Stimulated activated CD4-positive, alpha-beta T cell treated with anti-CD3 and anti-CD28 coated beads, Interleukin-1b, Interleukin-23, amount 100 ng/mL, for 24 hours (primary cell): ENCODE measurements at regions not wholly inside any gene's neighbourhood (a gene's known extent, or its start where the extent isn't known, plus 50 kb on each side); places are given as distances from the start of the nearest gene placed in this dataset.
"Not testable (repeated sequence)": the region's sequence is repeated elsewhere in the genome, so short reads cannot be mapped to it uniquely, and the experiment has no call there.

Experiments
- DNase-seq, 4 experiments: peaks; one replicate each; pipeline ENCODE4 v3.0.0-alpha.2; 2020; ENCODE audit warnings: low read depth in 4 of 4, low spot score in 1 of 4

GRCh38 chr14:58725871-58726270 lies 88.1 kb downstream of the DACT1 start:
- no peak for DNase-seq

DNA sequence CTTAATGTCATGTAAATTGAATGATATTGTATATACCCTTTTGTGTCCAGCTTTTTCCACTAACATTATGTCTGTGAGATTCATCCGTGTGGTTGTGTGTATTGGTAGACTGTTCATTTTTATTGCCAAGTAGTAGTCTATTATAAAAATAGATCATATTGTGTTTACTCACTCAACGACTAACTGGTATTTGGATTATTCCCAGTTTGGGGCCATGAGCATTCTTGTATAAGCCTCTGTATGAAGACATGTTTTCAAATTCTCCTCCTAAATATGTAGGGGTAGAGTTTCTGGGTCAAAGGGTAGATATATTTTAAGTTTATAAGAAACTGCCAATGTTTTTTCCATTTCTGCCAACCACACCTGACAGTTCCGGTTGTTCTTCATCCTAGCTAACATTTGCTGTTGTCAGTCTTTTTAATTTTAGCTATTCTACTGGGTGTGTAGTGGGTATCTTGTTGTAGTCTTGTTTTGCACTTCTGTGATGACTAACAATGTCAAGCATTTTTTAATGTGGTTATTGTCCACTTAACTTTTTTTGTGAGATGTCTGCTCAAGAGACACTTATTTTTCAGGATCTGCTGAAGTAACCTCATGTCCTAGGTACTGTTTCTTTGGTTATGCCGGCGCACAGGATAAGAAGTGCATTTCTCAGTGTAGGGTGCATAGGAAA lies 93.2 kb downstream of the DACT1 start:
- DNase-seq: no peak

DNA sequence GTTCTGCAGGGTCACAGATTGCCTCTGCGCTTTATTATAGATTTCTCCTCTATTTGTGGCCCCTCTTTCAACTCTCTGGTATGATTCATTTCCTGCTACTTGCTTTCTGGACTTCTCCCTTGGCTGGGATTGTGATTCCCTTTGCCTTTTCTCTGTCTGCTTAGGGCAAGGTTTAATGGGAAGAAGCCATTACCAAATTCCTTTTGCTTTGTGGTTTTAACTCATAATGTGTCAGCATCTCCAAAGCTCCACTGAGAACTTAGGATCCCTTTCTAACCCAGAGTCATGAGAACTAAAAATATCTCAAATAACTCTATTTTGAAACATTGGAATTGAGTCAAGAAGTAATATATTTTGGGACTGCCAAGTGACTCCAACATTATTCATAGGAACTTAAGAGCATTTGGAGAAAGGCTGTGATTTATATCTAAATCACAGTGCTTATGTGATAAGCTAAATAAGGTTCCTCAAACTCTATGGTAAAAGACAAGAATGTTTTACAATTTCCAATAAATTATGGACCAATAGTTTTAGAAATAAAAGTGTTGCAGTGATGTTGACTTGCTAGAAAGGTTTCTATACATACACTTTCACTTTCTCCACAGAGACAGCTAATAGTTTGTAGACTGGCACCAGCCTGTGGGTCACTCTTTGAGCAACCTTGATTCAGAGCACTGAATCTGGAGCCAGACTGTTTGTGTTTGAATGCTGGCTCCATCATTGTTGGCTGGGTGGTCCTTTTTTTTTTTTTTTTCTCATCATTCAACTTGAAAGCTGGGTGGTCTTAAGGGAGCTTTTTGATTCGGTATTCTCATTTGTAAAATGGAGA lies 93.9 kb downstream of the DACT1 start:
- no peak for DNase-seq

DNA sequence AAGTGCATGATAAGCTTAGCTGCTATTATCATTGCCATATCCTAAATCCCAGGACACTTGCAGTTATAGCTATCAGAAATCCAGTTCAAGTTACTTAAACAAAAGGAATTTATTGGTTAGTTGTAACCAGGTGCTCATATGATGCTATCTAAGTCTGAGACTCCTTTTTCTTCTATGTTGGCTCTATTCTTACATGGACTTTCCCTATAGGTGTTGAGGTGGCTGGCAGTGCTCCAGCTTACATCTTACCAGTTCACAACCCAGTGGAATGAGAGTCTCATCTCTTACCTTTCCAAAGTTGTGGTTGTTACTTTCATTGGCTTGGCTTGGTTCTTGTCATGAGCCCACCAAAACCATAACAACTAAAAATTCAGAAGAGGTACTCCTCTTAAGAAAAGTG lies 94.6 kb downstream of the DACT1 start:
- DNase-seq: no peak

DNA sequence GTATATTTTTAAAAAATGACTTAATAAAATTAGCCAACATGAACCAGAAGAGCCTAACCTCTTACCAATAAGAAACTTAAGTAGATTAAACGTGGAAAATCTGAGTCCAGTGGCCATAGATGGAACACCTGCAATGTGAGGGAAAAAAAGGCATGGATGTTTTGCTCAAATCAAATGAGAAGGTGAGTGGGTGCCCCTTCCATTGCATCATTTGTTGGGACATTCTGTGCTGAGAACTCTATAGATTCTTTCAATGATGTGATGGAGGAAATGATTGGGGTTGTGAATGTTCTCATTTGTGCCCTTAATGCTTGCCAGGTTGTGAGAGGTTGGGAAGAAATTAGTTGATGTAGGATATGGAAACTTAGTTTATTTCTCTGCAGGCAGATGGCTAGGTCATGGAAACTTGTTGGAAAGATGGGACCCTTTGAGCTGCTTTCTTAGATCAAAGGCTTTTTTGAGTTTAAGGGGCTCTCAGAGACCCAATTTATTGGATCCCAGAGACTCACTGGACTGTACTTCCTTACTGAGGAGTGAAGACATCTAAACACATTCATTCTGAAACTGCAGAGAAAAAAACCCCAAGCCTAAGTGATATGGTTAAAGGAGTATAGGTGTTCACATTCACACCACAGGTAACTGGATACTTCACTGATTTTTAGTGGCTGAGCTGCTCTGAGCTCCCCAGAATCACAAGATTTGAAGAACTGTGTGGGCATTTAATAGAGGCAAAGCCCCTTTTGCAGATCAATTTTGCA lies 95.9 kb downstream of the DACT1 start:
- DNase-seq: no peak

GRCh38 chr14:58735596-58735995 lies 97.8 kb downstream of the DACT1 start:
- DNase-seq: no peak

- DNase-seq: no peak
Observed at GRCh38 chr14:58736606-58737005, 98.8 kb downstream of the DACT1 start.

GRCh38 chr14:58737511-58737910 lies 99.7 kb downstream of the DACT1 start:
- no peak for DNase-seq

- no peak for DNase-seq
Observed at GRCh38 chr14:58738189-58738836, 100.6 kb downstream of the DACT1 start.

DNA sequence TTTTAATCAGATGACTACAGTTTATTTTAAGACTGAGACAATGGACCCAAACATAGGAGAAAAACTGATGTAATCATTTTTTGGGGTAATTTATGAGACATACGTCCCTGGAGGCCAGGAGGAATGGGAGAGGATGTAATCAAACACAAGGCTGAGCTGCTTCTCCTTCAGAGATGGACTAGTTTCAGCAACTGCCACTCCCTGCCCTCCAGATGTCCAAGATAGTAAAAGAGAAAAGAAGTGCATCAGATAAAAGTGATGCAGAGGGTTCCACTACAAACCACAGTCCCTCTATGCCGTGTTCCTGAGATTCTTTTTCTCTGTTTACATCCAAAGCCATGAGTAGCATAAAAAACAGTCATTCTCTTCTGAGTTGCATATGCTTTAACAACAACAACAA lies 101.1 kb downstream of the DACT1 start:
- no peak for DNase-seq

DNA sequence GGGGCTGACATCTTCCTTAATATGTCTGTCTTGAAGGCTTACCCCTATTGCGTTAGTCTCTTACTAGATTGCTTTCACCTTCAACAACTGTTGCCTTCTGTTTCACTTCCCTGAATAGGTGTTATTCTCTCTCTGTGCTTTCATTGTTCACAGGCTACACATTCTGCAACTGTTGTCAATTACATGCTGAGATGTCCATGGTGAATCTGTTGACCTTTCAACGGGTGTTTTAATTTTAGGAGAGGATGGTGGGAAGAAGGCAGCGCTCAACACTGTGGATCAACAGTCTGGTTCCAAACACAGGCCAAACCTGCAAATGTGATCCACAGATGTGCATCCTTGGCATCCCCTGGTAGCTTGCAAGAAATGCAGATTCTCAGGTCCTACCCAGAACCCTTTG lies 101.9 kb downstream of the DACT1 start:
- DNase-seq: no peak

DNA sequence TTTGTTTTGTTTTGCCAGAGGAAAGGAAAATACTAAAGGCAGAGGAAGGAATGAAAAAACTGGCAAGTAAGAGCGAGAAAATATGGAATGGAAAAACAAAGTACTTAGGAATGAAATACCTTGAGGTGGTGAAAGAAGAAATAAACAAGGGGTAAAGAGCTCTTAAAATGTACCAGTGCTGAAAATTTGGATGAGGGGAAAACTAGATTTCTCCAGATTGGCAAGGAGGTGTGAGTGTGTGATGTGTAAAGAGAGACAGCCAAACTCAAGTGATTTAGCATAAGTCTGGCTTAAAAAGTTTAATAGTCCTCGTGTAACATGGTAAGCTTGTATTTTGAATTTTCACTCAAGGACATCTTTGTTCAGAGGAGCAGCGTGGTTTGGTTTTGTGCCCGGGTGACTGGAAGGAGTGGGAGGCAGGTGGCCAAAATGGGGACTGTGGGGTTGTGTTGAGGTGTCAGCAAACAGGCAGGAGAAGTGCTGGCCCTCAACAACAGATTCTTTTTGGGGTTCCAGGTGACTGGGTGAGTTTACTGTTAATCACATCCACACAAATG lies 102.7 kb downstream of the DACT1 start:
- no peak for DNase-seq

GRCh38 chr14:58744801-58745394 lies 107.1 kb downstream of the DACT1 start:
- no peak for DNase-seq

- no peak for DNase-seq
Observed at GRCh38 chr14:58746261-58746660, 108.5 kb downstream of the DACT1 start.

DNA sequence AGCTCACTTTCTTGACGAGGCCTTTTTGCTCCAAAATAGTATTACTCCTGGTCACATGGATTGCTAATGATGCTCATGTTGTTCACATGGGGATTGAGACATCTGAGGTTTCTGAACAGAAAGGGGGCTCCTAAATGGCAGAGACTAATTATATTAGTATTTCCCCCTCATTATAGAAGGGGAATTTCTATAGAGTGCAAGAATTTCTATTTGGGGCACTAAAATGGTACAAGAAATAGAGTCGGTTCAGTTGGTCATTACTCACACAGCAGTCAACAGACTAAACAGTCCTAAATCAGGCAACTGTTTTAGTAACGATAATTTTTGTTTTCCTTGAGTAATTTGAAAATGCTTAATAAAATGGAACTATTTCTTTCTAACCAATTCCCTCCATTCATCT lies 108.9 kb downstream of the DACT1 start:
- no peak for DNase-seq

DNA sequence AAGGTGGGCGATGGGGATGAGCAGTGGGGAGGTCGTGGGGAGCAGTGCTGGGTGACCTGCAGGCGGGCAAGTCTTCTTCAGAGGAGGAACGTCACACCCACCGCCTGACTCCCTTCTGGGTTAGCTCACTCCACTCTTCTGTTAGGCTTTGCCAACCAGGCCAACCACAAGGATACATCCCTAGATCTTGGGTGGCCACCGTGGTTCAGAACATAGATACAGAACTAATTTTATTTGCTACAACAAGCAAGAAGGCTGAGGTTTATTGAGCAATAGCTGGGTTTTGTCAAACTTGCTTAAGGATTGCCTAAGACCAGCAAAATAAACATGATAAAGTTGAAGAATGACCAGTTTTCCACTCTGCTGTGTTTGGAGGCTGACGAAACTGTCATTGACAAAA lies 109.4 kb downstream of the DACT1 start:
- no peak for DNase-seq

GRCh38 chr14:58748251-58748650 lies 110.5 kb downstream of the DACT1 start:
- DNase-seq: not testable (repeated sequence)

DNA sequence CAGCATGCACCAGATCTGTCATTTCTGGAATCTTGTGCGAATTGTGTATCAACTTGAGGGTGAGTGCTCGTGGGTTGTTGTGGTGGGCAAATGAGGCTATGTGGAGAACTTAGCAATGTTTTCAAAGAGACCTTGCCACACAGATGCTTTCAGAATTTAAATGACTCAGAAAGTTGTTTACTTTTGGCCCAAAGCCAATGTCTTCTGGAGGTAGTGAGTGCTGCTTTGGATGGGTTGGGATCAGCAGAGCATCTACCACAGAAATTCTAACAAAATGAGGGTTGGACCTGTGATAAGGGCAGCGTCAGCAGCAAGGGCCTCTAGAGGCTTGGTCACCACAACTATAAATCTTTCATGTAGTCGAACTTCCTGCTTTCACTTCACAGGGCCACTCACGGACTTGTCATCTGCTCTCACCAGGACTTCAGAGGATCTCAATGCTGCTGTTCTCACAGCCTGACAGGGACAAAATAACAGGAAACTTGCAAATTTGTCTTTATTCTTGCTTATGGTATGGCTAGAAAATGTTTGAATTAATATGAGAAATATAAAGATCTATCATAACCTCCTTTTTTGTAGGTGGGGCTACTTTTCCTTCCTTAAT lies 111.4 kb downstream of the DACT1 start:
- no peak for DNase-seq

- DNase-seq: no peak
Observed at GRCh38 chr14:58750321-58751269, 112.8 kb downstream of the DACT1 start.
